Activated T-cell treated with anti-CD3 and anti-CD28 coated beads, Interleukin-2, amount 50 U/mL, for 24 hours (primary cell): ENCODE measurements at regions not wholly inside any gene's neighbourhood (a gene's known extent, or its start where the extent isn't known, plus 50 kb on each side); places are given as distances from the start of the nearest gene placed in this dataset.
"Not testable (repeated sequence)": the region's sequence is repeated elsewhere in the genome, so short reads cannot be mapped to it uniquely, and the experiment has no call there.

Experiments used
- DNase-seq: peaks from one replicate; pipeline ENCODE4 v3.0.0-alpha.2; 2020
- H3K27ac Mint-ChIP-seq: 2 replicates; pipeline ENCODE4 v1.8.0; 2020; ENCODE audit warnings: mild to moderate bottlenecking, mixed read lengths
- H3K27me3 Mint-ChIP-seq: 2 replicates; pipeline ENCODE4 v1.8.0; 2020; ENCODE audit warnings: mixed read lengths
- H3K36me3 Mint-ChIP-seq: 2 replicates; pipeline ENCODE4 v1.8.0; 2020; ENCODE audit warnings: low read depth, mixed read lengths
- H3K4me1 Mint-ChIP-seq: 2 replicates; pipeline ENCODE4 v1.8.0; 2020; ENCODE audit warnings: low read depth, mixed read lengths
- H3K4me3 Mint-ChIP-seq: 2 replicates; pipeline ENCODE4 v1.8.0; 2020; ENCODE audit warnings: mild to moderate bottlenecking, moderate library complexity, mixed read lengths
- H3K9me3 Mint-ChIP-seq: 2 replicates; pipeline ENCODE4 v1.8.0; 2020; ENCODE audit warnings: mixed read lengths

DNA sequence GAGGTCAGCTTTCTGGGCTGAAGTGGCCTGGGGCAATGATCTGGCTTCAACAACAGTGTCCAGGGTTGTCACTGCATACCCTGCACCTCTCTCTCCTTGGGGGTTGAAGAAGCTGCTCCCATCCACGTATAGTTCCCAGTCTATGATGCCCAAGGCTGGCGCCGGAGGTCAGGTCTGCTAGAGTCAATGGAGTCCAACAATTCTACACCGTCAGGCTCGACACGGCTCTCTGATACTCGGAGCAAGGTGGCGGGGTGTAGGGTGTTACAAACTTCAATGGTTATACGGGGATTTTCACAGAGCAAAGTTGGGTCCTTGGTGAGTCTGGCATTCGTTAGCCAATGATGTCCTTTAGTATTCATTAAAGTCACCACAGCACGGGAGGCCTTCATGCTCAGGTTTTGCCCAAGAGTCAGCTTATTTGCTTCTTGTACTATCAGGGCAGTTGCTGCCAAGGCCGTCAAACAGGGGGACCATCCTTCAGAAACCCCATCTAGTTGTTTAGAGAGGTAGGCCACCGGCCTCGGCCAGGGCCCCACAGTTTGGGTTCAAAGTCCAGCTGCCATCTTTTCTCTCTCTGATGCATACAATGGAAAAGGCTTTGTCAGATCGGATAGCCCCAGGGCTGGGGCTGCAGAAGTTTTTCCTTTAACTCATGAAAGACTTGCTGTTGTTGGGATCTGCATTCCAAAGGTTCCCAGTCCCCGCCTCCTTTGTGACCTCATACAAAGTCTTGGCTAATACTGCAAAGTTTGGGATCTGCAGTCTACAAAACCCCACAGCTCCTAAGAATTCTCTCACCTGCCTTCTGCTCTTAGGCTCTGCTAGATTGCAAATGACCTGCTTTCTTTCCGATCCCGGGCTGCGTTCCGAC lies 128.1 kb downstream of the ADRA2C start:
- H3K9me3 Mint-ChIP-seq, H3K4me3 Mint-ChIP-seq, DNase-seq, H3K36me3 Mint-ChIP-seq, H3K27ac Mint-ChIP-seq, H3K4me1 Mint-ChIP-seq: not testable (repeated sequence)
- peaks cover 26% of the 10 kb centered on the region for H3K27me3 Mint-ChIP-seq

DNA sequence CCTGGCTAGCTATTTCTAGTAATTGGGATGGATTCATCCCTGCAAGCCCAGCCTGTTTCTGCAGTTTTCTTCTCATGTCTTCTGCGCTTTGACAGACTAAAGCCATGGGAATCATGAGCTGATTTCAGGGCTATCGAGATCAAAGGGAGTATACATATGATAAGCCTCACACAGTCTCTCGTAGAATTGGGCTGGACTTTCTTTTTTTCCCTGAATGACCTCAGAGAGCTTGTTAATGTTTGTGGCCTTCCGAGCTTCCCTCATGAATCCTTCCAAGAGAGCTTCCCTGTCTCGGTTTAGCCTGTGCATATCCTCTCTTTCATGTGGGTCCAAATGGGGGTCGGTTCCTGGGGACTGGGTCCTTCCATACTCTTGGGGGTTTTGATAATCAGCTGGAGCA lies 130.3 kb downstream of the ADRA2C start:
- H3K36me3 Mint-ChIP-seq: no peaks in the 10 kb centered on the region
- no peak overlapping the region for H3K27ac Mint-ChIP-seq
- DNase-seq: no peak
- no peak overlapping the region for H3K4me3 Mint-ChIP-seq
- H3K27me3 Mint-ChIP-seq: peaks cover 21% of the 10 kb centered on the region
- H3K4me1 Mint-ChIP-seq: no peaks in the 10 kb centered on the region
- no peaks in the 10 kb centered on the region for H3K9me3 Mint-ChIP-seq

DNA sequence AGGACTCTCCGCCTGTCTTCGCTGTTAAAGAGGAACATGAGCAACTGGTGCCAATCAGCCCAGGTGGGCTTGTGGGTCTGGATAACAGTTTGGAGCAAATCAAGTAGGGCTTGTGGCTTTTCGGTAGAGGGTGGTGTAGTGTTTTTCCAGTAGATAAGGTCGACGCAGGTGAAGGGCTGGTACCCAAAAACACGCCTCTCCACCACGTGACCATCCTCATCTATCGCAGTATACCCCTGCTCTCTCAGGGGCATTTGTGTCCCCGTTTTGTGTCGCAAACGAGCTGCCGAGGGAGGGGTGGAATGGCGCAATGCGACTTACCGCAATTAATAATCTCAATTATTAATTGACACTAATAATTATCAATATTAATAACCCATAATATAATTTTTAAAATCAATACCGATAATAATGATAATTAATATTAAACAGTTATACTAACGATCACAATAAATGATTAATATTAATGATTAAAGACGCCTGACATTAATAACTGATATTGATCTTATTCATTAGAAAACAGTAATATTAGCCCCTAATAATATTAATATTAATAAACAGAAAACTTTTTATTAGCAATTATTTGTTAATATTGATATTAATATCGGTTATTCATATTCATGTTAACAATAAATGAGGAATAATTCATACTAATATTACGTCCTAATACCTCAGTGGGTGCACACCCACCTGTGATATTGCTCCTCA lies 130.8 kb downstream of the ADRA2C start:
- peaks cover 20% of the 10 kb centered on the region for H3K27me3 Mint-ChIP-seq
- H3K36me3 Mint-ChIP-seq, H3K9me3 Mint-ChIP-seq, DNase-seq, H3K4me3 Mint-ChIP-seq, H3K27ac Mint-ChIP-seq, H3K4me1 Mint-ChIP-seq: not testable (repeated sequence)

DNA sequence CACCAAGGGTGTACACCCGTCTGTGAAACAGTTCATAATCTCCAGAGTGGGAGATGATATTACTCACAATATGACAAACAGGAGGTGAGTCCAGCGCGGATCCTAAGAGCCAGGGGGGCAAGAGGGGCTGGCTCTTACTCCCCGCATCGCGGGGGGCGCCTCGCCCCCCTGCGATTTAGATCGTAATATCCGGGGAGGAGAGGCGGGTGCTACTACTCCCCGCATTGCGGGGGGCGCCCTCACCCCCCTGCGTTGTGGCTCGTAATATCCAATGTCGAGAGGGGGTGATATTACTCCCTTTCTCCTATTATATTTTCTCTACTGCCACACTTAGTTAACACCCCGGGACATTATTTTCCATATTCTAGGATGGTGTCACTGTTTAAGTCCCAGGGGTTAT lies 131.9 kb downstream of the ADRA2C start:
- no peak overlapping the region for H3K27ac Mint-ChIP-seq
- no peak overlapping the region for H3K4me3 Mint-ChIP-seq
- peaks cover 17% of the 10 kb centered on the region for H3K27me3 Mint-ChIP-seq
- DNase-seq: no peak
- no peaks in the 10 kb centered on the region for H3K4me1 Mint-ChIP-seq
- no peaks in the 10 kb centered on the region for H3K9me3 Mint-ChIP-seq
- no peaks in the 10 kb centered on the region for H3K36me3 Mint-ChIP-seq

DNA sequence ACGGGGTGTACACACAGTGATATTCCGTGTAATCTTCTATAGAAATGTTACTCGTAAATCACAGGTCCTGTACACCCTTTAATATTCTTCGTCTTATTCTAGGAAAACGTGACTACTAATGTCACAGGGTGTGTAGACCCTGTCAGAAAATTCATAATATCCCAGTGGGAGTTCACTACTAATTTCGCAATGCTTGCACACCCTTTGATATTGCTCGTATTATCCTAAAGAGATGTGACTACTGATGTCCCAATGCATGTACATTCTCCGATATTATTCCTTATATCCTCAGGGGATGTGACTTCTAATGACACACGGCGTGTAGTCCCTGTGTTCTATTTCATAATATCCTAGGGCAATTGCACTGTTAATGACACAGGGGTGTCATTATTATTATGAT lies 132.7 kb downstream of the ADRA2C start:
- not testable (repeated sequence) for H3K36me3 Mint-ChIP-seq, H3K27ac Mint-ChIP-seq, H3K4me3 Mint-ChIP-seq, H3K9me3 Mint-ChIP-seq, H3K4me1 Mint-ChIP-seq, DNase-seq
- peaks cover 24% of the 10 kb centered on the region for H3K27me3 Mint-ChIP-seq

DNA sequence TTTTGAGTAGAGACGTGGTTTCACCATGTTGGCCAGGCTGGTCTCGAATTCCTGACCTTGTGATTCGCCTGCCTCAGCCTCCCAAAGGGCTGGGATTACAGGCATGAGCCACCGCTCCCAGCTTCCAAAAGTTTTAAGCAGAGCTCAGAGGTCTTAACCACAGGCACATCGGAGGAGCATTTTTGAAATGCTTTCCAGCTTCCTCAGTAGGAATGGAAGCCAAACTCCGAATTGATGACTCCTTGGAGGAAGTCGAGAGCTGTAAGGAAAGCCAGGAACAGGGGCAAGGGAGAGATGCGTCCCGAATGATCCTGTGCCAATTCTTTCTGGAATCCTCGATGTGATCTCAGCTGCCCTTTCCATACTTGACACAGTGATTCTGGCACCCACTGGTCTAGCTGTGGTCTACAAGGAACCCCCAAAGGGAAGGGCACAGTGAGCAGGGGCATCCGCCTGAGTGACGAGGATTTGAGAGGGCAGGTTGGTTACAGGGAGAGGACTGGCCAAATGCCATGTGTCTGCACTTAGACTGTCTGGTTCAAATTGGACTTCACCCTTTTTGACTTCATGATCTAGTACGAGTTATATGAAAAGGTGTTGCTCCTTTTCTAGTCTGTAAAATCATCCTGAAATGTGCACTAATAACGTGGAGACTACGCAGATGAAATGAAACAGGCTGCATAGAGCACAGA lies 138.2 kb downstream of the ADRA2C start:
- H3K36me3 Mint-ChIP-seq, H3K4me3 Mint-ChIP-seq, H3K9me3 Mint-ChIP-seq, DNase-seq, H3K27ac Mint-ChIP-seq, H3K4me1 Mint-ChIP-seq: not testable (repeated sequence)
- peaks cover 28% of the 10 kb centered on the region for H3K27me3 Mint-ChIP-seq

DNA sequence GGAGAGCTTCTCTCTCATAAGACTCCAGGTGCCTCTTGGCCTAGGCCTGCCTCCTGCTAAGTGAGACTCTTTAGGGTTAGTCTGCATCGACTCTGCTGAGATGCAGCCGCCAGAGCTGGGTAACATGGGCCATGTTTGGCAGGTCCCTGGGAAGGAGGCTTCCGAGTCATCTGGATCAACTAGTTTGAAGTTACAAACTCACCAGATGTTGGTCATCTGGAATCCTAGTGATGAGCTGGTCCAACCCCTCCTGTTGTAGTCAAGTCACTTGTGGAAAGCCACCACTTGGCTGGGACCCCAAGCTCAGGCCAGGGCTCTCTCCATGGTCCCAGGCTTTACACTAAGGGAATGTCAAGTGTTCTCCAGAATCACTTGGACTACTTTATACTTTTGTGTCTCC lies 143.4 kb downstream of the ADRA2C start:
- not testable (repeated sequence) for H3K36me3 Mint-ChIP-seq, H3K4me3 Mint-ChIP-seq, DNase-seq, H3K9me3 Mint-ChIP-seq, H3K4me1 Mint-ChIP-seq, H3K27ac Mint-ChIP-seq
- peaks cover 10% of the 10 kb centered on the region for H3K27me3 Mint-ChIP-seq

DNA sequence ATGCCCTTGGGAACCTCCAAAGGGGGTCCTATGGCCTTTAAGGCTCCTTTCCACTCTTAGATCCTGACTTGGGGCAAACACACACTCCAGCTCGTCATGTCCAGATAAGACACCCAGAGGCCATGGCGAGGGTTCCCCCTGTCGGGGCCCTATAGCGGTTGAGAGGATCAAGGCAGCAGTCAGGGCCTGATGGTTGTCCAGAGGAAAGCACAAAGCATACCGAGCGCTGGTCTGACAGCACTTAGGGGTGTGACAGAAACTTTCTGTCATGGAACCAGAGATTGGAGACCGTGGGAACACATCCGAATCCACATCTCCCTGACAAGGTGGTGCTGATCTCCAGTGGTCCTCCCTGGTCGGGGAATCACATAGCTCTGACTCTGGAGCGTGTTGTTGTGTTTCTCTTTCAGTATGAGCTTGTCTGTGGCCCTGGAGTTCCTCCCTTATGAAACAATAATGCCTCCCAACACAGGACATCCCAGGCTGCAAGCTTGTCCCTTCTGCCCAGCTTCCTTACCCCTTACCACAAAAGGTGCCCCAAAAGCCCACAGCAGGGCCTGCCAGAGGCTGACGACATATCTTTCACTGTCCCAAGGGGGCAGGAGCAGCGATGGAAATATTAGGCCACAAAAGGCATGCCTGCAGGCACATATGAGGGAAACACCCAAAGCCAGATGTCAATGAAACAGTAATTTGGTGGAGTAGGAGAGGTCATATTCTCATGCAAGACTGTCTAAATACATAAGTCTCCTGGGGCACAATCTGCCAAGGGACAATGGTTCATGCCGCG lies 144.2 kb downstream of the ADRA2C start:
- not testable (repeated sequence) for H3K27ac Mint-ChIP-seq, H3K36me3 Mint-ChIP-seq, DNase-seq, H3K4me3 Mint-ChIP-seq, H3K9me3 Mint-ChIP-seq, H3K4me1 Mint-ChIP-seq, H3K27me3 Mint-ChIP-seq

DNA sequence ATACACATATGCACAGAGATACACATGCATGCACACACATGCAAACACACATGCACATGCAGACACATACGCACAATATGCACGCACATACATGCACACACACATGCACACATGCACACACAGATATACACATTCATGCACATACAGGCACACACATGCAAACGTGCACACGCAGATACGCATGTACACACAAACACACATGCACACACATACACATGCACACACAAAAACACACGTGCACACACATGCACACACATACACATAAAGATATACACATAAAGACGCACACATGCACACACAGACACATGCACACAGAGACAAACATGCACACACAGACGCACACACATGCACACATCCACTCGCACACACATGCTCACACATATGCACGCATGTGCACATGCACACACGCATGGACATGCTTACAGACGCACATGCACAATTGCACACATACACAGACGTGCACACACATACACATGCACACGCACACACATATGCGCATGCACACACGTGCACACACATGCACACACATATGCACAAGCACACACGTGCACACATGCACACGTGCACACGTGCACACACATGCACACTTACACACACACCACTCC lies 145.2 kb downstream of the ADRA2C start:
- no peak for DNase-seq
- no peak overlapping the region for H3K4me3 Mint-ChIP-seq
- no peak overlapping the region for H3K27ac Mint-ChIP-seq
- H3K9me3 Mint-ChIP-seq: no peaks in the 10 kb centered on the region
- H3K4me1 Mint-ChIP-seq: no peaks in the 10 kb centered on the region
- peaks cover 5% of the 10 kb centered on the region for H3K27me3 Mint-ChIP-seq
- no peaks in the 10 kb centered on the region for H3K36me3 Mint-ChIP-seq

DNA sequence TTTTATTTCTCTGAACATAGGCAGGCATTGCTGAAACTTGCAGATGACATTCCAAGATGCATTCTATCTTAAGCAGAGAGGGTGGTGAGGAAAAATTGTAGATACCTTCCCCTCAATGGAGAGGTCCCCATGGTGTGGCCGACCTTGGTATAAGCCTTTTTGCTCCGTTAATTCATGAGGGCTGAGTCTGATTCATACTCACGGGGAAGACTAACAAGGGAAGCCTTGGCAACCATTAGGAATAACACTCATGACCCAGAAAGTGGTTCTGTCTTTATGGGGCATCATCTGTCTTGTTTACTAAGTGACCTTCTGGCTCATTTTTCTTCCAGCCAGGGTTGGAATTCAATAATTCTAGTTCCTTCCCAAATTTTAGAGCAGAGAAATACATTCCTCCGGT lies 148.3 kb downstream of the ADRA2C start:
- DNase-seq, H3K4me1 Mint-ChIP-seq, H3K9me3 Mint-ChIP-seq, H3K4me3 Mint-ChIP-seq, H3K27ac Mint-ChIP-seq, H3K36me3 Mint-ChIP-seq: not testable (repeated sequence)
- peaks cover 23% of the 10 kb centered on the region for H3K27me3 Mint-ChIP-seq

DNA sequence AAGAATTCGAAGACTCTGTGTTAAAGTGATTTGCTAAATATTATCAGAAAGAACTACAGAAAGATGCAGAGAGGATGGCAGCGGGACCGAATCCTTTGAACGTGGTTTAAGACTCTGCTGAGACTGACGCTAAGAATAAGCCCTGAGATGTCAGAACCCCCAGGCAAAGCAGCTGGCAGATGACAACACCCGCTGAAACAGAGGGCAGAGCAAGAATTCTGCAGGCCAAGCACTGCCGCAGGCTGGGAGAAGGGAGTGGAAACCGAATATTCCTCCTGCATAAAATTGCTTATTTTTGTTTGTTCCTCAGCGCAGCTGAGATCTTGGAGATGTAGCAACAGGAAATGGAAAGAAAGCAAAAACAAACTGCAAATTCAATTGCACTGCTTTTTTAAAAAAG lies 153.3 kb downstream of the ADRA2C start:
- not testable (repeated sequence) for H3K9me3 Mint-ChIP-seq, H3K36me3 Mint-ChIP-seq, H3K4me1 Mint-ChIP-seq, DNase-seq, H3K4me3 Mint-ChIP-seq, H3K27ac Mint-ChIP-seq
- peaks cover 31% of the 10 kb centered on the region for H3K27me3 Mint-ChIP-seq

DNA sequence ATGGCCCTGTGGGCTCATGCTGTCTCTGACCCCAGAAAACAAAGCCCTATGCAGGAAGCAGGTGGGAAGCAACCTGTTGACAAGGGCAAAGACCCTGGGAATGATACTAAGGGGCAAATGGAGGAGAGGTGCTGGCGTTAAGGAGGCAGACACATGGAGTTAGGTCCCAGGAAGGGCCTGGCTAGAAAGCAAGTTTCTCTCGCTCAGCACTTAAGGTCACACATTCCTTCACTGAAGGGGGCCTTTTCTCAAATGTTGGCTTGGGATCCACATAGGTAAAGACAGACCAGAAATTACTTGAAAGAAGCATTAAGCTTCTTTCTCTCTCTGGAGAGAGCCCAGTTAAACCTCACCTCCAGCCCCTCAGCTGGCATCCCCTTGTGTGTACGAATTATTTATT lies 155.7 kb downstream of the ADRA2C start:
- not testable (repeated sequence) for H3K36me3 Mint-ChIP-seq, H3K4me1 Mint-ChIP-seq, H3K9me3 Mint-ChIP-seq, H3K27ac Mint-ChIP-seq, H3K4me3 Mint-ChIP-seq, DNase-seq
- peaks cover 32% of the 10 kb centered on the region for H3K27me3 Mint-ChIP-seq

DNA sequence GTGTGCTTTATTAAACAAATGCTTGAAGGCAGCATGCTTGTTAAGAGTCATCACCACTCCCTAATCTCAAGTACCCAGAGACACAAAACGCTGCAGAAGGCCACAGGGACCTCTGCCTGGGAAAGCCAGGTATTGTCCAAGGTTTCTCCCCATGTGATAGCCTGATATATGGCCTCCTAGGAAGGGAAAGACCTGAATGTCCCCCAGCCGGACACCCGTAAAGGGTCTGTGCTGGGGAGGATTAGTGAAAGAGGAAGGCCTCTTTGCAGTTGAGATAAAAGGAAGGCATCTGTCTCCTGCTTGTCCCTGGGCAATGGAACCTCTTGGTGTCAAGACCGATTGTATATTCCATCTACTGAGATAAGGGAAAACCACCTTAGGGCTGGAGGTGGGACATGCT lies 159.7 kb downstream of the ADRA2C start:
- H3K27ac Mint-ChIP-seq, DNase-seq, H3K4me1 Mint-ChIP-seq, H3K4me3 Mint-ChIP-seq, H3K36me3 Mint-ChIP-seq, H3K9me3 Mint-ChIP-seq: not testable (repeated sequence)
- H3K27me3 Mint-ChIP-seq: peaks cover 35% of the 10 kb centered on the region

DNA sequence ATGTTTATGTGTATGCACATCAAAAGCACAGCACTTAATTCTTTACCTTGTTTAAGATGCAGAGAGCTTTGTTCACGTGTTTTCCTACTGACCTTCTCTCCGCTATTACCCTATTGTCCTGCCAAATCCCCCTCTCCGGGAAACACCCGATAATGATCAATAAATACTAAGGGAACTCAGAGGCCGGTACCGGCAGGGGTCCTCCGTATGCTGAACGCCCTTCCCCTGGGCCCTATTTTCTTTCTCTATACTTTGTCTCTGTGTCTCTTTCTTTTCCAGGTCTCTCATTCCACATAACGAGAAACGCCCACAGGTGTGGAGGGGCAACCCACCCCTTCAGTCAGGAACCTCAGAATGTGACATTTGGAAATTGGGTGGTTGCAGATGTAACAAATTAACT lies 160.1 kb downstream of the ADRA2C start:
- H3K36me3 Mint-ChIP-seq, H3K9me3 Mint-ChIP-seq, H3K27ac Mint-ChIP-seq, H3K4me1 Mint-ChIP-seq, H3K4me3 Mint-ChIP-seq, DNase-seq: not testable (repeated sequence)
- H3K27me3 Mint-ChIP-seq: peaks cover 33% of the 10 kb centered on the region
